Urinary bladder (tissue), 3 donors: ENCODE measurements at regions not wholly inside any gene's neighbourhood (a gene's known extent, or its start where the extent isn't known, plus 50 kb on each side); places are given as distances from the start of the nearest gene placed in this dataset.

Experiments
- DNase-seq: peaks from one replicate; pipeline ENCODE4 v3.0.0-alpha.2; 2015; ENCODE audit errors: extremely low spot score
- H3K27ac ChIP-seq: one replicate; pipeline ENCODE4 v1.5.1; 2013; ENCODE audit warnings: low read depth, mild to moderate bottlenecking, moderate library complexity
- H3K36me3 ChIP-seq: one replicate; pipeline ENCODE4 v1.6.1; 2013; ENCODE audit warnings: mild to moderate bottlenecking, moderate library complexity; ENCODE audit not compliant: insufficient read depth
- H3K4me1 ChIP-seq: one replicate; pipeline ENCODE4 v1.6.1; 2013; ENCODE audit warnings: mild to moderate bottlenecking, moderate library complexity; ENCODE audit not compliant: insufficient read depth
- H3K4me3 ChIP-seq: one replicate; pipeline ENCODE4 v1.5.1; 2013; ENCODE audit warnings: low read depth, low read length
- WGBS: extraction: QIAGEN DNeasy Blood & Tissue Kit; methylation state at CpG from one replicate; pipeline ENCODE4 v1.1.7; 2013; 5-methylcytosine and 5-hydroxymethylcytosine counted together
- donor health status: healthy with polysubstance abuse.
- donor health status: healthy.

DNA sequence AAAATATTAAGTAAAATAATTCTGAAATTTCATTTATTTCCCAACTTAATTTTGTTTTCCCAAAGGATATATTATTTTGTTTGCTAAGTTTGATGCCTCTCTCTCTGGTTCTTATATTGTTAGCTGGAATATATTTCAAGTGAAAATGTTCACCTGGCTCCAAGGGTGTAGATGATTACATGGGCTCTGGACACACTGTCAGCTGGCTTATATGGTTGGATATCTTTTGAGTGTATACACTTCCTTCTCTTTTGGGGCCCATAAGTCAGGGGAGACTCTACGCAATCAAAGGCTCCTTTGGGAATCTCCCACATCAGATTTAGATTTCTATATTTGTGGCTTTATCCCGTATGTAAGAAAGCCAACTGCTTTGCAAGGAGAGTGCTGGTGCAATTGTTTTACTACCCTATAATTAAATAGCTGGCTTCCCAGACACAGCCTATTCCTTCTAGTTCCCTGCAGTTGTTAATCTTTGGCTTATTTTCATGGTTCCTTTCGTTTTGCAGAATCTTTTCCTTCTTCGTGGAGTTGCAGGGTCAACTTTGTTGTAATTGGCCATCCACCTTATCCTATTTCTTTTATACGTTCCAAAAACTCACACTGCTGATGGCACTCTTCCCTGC is 225.7 kb downstream of the DPH6 start:
- no peak for DNase-seq
- no peak overlapping the region for H3K4me3 ChIP-seq

DNA sequence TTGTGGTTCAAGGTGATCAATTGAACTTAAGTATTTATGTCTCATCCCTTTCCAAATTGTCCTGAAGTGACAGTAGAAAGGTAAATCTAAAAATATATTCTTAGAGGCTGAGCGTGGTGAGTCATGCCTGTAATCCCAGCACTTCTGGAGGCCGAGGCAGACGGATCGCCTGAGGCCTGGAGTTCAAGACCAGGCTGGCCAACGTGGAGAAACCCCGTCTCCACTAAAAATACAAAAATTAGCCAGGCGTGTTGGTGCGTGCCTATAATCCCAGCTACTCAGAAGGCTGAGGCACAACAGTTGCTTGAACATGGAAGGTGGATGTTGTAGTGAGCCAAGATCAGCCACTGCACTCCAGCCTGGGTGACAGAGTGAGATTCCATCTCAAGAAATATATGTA is 226.6 kb downstream of the DPH6 start:
- DNase-seq: no peak
- no peak overlapping the region for H3K27ac ChIP-seq
- no peaks in the 10 kb centered on the region for H3K4me1 ChIP-seq
- H3K36me3 ChIP-seq: no peaks in the 10 kb centered on the region
- WGBS: 91% methylated on average over 8 of the region's 8 CpGs
- no peak overlapping the region for H3K4me3 ChIP-seq

More for the DNA sequence above, 225.7 kb downstream of the DPH6 start:
- H3K4me1 ChIP-seq: no peaks in the 10 kb centered on the region
- WGBS: 64% methylated on average over 5 of the region's 5 CpGs
- H3K27ac ChIP-seq: no peak overlapping the region
- no peaks in the 10 kb centered on the region for H3K36me3 ChIP-seq

GRCh38 chr15:35317217-35317616 is 228.7 kb downstream of the DPH6 start:
- no peak overlapping the region for H3K4me3 ChIP-seq
- H3K4me1 ChIP-seq: no peaks in the 10 kb centered on the region
- H3K36me3 ChIP-seq: no peaks in the 10 kb centered on the region
- no peak for DNase-seq
- no peak overlapping the region for H3K27ac ChIP-seq

- H3K27ac ChIP-seq: no peak overlapping the region
- no peaks in the 10 kb centered on the region for H3K36me3 ChIP-seq
- 30% methylated on average over 1 of the region's 1 CpG for WGBS
- DNase-seq: no peak
- no peaks in the 10 kb centered on the region for H3K4me1 ChIP-seq
- no peak overlapping the region for H3K4me3 ChIP-seq
These were observed 227.2 kb upstream of the NANOGP8 start for GRCh38 chr15:35312344-35312743.

DNA sequence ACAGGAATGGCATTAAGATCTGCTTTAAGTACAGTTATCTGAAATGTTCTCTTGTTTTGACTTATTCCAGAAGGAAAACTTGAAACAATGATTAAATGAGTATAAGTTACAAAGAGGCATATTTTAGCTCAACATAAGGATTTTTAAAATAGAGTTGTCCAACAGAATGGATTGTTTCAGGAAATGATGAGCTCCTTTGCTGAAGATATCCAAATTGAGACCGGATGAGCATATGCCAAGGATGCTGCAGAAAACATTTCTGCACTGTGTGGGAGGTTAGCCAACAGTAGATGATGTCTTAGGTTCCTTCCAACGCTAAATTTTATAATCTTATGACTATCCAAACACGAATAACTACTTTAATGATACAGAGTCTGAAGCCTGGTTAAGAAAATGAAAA is 226.5 kb upstream of the NANOGP8 start:
- Histone ChIP-seq H3K4me1 (no peaks in the 10 kb centered on the region), H3K36me3 (no peaks in the 10 kb centered on the region), H3K4me3 (no peak overlapping the region), H3K27ac (no peak overlapping the region)
- no peak for DNase-seq
- 32% methylated on average over 3 of the region's 3 CpGs for WGBS

DNA sequence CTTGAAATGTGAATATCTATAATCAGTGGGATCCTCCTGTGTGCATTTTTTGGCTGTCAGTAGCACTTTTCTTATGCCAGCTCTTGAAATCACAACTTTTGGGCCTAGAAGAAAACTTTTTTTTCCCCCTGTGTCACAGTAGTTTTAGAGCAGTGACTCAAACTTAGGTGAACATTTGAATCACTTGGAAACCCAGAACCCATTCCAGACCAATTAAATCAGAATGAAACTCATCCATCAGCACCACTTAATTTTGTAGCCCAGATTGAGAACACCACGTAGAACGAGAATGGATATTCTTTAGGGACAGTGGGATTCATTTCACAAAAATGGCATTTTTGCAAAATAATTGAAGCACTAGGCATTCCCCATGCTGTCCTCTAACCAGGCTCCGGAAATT is 224.8 kb upstream of the NANOGP8 start:
- DNase-seq: no peak
- Histone ChIP-seq H3K36me3 (no peaks in the 10 kb centered on the region), H3K4me3 (no peak overlapping the region), H3K27ac (no peak overlapping the region), H3K4me1 (no peaks in the 10 kb centered on the region)
- WGBS: 65% methylated on average over 3 of the region's 3 CpGs

DNA sequence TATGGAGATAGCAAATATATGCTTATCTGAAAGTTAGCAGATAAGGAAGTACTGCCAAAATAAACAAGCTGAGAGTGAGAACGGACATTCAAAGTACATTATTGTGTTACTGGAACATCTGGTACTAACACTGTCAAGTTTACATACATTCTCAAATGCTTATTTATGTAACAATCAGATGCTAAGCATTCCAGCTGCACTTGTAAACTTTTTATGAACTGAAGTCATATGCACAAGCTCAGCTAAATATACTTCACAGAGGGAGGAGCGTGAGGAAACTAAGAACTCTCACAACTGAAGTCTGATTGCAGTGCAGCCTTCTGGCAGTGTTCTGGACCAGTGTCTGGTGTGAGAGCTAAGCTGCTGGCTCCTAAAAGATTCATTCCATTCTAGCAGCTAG is 223.7 kb upstream of the NANOGP8 start:
- Histone ChIP-seq H3K27ac (no peak overlapping the region), H3K4me3 (no peak overlapping the region), H3K36me3 (no peaks in the 10 kb centered on the region), H3K4me1 (no peaks in the 10 kb centered on the region)
- peak; percentile 86 for DNase-seq
- 15% methylated on average over 2 of the region's 2 CpGs for WGBS

DNA sequence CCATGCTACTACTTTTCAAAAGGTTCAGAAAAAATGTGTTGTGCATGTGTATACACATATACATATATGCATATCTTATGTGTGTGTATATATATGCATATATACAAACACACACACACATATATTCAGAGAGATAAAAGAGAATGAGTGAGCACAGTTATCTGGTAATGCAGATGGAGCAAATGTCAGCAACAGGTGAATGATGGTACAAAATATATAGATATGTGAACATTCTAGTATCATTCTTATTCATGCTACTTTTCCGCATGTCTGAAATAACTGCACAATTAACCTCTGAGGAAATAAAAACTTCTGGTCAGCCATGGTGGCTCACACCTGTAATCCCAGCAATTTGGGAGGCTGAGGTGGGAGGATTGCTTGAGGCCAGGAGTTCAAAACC is 222.6 kb upstream of the NANOGP8 start:
- no peak overlapping the region for H3K27ac ChIP-seq
- H3K4me1 ChIP-seq: no peaks in the 10 kb centered on the region
- whole genome bisulfite sequencing: 97% methylated on average over 1 of the region's 1 CpG

GRCh38 chr15:35307026-35307425 is 221.9 kb upstream of the NANOGP8 start:
- Histone ChIP-seq H3K4me3 (no peak overlapping the region), H3K36me3 (no peaks in the 10 kb centered on the region), H3K27ac (no peak overlapping the region), H3K4me1 (no peaks in the 10 kb centered on the region)
- no peak for DNase-seq
- WGBS: 21% methylated on average over 1 of the region's 1 CpG

More for the DNA sequence above, 222.6 kb upstream of the NANOGP8 start:
- no peak for DNase-seq
- Histone ChIP-seq H3K4me3 (no peak overlapping the region), H3K36me3 (no peaks in the 10 kb centered on the region)

- WGBS: 28% methylated on average over 4 of the region's 4 CpGs
- Histone ChIP-seq H3K36me3 (no peaks in the 10 kb centered on the region), H3K27ac (no peak overlapping the region), H3K4me3 (no peak overlapping the region), H3K4me1 (no peaks in the 10 kb centered on the region)
- DNase-seq: no peak
These were observed 221.4 kb upstream of the NANOGP8 start for GRCh38 chr15:35306361-35306981.

DNA sequence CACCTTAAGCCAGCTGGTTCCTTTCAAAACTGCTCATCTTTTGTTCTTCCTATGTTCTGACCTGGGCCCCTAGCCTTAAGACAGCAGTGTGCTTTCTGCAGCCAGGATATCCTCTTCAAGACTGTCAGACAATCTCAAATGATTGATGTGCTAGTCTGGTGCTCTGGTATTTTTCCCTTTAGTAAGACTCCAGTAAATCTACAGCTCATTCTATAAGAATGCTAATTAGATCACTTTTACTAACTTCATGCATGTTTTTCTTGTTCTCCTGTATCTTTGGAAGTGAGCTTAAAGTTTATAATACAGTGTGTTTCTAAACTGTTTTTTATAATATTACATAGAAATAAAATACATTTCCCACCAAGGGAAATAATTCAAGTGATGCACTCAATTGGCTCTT is 220.9 kb upstream of the NANOGP8 start:
- Histone ChIP-seq H3K4me3 (no peak overlapping the region), H3K4me1 (no peaks in the 10 kb centered on the region), H3K36me3 (no peaks in the 10 kb centered on the region), H3K27ac (no peak overlapping the region)
- peak; percentile 43 for DNase-seq

DNA sequence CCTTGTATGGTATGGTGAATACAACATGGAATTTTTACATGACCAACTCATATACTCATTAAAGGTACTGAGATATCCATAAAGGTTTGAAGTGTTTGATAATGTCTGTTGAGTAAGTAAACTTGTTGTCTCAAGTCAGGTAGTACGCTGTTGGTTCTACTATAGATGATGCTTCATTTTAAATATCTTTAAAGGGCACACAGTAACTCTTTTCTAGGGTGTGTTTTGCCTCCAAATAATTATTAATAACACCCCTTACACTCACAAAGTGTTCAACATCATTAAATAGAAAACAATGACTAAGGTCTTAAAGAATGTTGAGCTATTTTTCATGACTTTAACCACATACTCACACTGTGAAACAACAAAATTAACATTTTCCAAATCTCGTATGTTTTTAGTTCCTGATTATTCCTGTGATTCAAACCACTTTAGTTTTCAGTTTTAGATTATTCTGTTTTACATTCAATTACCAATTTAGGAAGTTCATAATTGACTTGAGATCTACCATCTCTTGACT is 220.0 kb upstream of the NANOGP8 start:
- WGBS: 79% methylated on average over 2 of the region's 2 CpGs
- Histone ChIP-seq H3K27ac (no peak overlapping the region), H3K4me3 (no peak overlapping the region), H3K36me3 (no peaks in the 10 kb centered on the region), H3K4me1 (no peaks in the 10 kb centered on the region)
- no peak for DNase-seq

GRCh38 chr15:35304389-35304788 is 219.3 kb upstream of the NANOGP8 start:
- no peaks in the 10 kb centered on the region for H3K4me1 ChIP-seq
- H3K27ac ChIP-seq: no peak overlapping the region
- DNase-seq: no peak
- H3K36me3 ChIP-seq: no peaks in the 10 kb centered on the region
- H3K4me3 ChIP-seq: no peak overlapping the region
- WGBS: 41% methylated on average over 2 of the region's 2 CpGs

DNA sequence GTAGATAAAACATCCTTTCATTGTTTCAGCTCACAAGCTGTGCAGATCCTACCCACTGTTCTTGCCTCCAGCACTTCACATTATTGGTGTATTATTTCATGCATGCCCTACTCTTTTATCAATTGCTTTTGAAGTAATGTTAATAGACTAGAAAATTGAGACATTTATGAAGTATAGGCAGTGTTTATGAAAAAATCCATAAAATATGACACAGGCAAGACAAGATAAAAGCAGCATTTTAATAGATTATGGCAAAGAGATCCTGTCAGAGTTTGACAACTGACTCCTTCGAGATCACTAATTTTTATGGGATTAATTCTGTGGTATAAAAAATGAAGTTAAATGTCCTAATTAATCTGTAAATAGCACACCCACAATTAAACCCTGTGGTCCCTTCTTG is 217.2 kb upstream of the NANOGP8 start:
- 82% methylated on average over 1 of the region's 1 CpG for WGBS
- H3K4me1 ChIP-seq: no peaks in the 10 kb centered on the region
- no peaks in the 10 kb centered on the region for H3K36me3 ChIP-seq
- H3K27ac ChIP-seq: no peak overlapping the region
- DNase-seq: no peak
- no peak overlapping the region for H3K4me3 ChIP-seq
